HCT116 (cell line): ENCODE measurements at regions not wholly inside any gene's neighbourhood (a gene's known extent, or its start where the extent isn't known, plus 50 kb on each side); places are given as distances from the start of the nearest gene placed in this dataset.

ENCODE experiments used
- ATAC-seq: fragments of 200-7000 bp; cut with Tn5 transposase; 2 replicates; pipeline ENCODE4 v1.9.1; 2020; ENCODE audit warnings: mild to moderate bottlenecking, moderate library complexity
- BruUV-seq: library from RNA; stranded (reverse); fragments of 400-500 nt; replicated peaks from 2 replicates; lab custom pipeline; 2021; lab: Mats Ljungman, UMichigan
- CTCF ChIA-PET: fragments of 300-600 bp; sonication (Branson Sonifier 250); formaldehyde crosslinking; loops from one replicate; lab custom pipeline; 2021; ENCODE audit warnings: antibody characterized with exemption; lab: Charles Lee
- POLR2A ChIA-PET: fragments of 300-600, 350-600 bp; sonication (Branson Sonifier 250); formaldehyde crosslinking; loops from one replicate; lab custom pipeline; 2021; ENCODE audit warnings: antibody characterized with exemption; lab: Charles Lee
- RAD21 ChIA-PET, 2 experiments: fragments of 300-600 bp; sonication (Branson Sonifier 250); formaldehyde crosslinking; loops; one replicate each; lab custom pipeline; 2023; ENCODE audit warnings: low total read pairs in 2 of 2; ENCODE audit not compliant: uncharacterized antibody in 2 of 2, unreplicated experiment in 2 of 2, low non-redundant PET in 1 of 2; lab: Charles Lee
- DNase-seq: peaks from one replicate; pipeline ENCODE4 v3.0.0-alpha.2; 2010; ENCODE audit warnings: low read depth, low spot score
- H2AFZ ChIP-seq: fragments of 200-600 bp; shearing (Covaris generic), sonication (generic); 2 replicates; pipeline ENCODE4 v1.6.1; 2017; ENCODE audit warnings: low read depth, mixed run types, mixed read lengths, antibody characterized with exemption, low read length; ENCODE audit not compliant: poor library complexity, severe bottlenecking
- H3K27ac ChIP-seq: 2 replicates; pipeline ENCODE4 v1.5.1; 2012; ENCODE audit warnings: low read depth, low read length
- H3K27me3 ChIP-seq: fragments of 200-600 bp; sonication (generic); 2 replicates; pipeline ENCODE4 v1.6.1; 2016; ENCODE audit warnings: mixed run types, low read length, mixed read lengths; ENCODE audit not compliant: insufficient read depth
- H3K36me3 ChIP-seq, 2 experiments: fragments of 200-500 bp in 1 of 2; fragments of 200-600 bp in 1 of 2; sonication (Bioruptor generic) in 1 of 2; sonication (generic) in 1 of 2; 2 replicates each; pipeline versions ENCODE4 v1.5.1 to v1.6.1; 2014 to 2016; ENCODE audit warnings: low read length in 2 of 2, inconsistent platforms in 1 of 2, mixed read lengths in 1 of 2, mixed run types in 1 of 2; ENCODE audit not compliant: insufficient read depth in 2 of 2, control insufficient read depth in 1 of 2
- H3K4me1 ChIP-seq, 2 experiments: fragments of 200-600 bp in 1 of 2; sonication (generic) in 1 of 2; 2 replicates each; pipeline versions ENCODE4 v1.5.1 to v1.6.1; 2012 to 2017; ENCODE audit warnings: low read length in 2 of 2, inconsistent platforms in 1 of 2, mild to moderate bottlenecking in 1 of 2, mixed read lengths in 1 of 2, mixed run types in 1 of 2, moderate library complexity in 1 of 2; ENCODE audit not compliant: insufficient read depth in 2 of 2, control insufficient read depth in 1 of 2
- H3K4me2 ChIP-seq: fragments of 200-600 bp; sonication (generic); 2 replicates; pipeline ENCODE4 v1.6.1; 2017; ENCODE audit warnings: mixed run types, low read length, mixed read lengths
- H3K4me3 ChIP-seq, 2 experiments: fragments of 200-600 bp in 1 of 2; sonication (generic) in 1 of 2; replicated peaks in 1 of 2; 2 replicates each; pipeline ENCODE4 v1.5.1; 2011 to 2016; ENCODE audit warnings: low read length in 2 of 2, control low read depth in 1 of 2, low read depth in 1 of 2, mild to moderate bottlenecking in 1 of 2, mixed read lengths in 1 of 2, mixed run types in 1 of 2
- H3K79me2 ChIP-seq: fragments of 200-600 bp; sonication (generic); 2 replicates; pipeline ENCODE4 v1.6.1; 2017; ENCODE audit warnings: mild to moderate bottlenecking, mixed run types, low read length, moderate library complexity, mixed read lengths; ENCODE audit not compliant: insufficient read depth
- H3K9ac ChIP-seq: fragments of 200-600 bp; sonication (generic); 2 replicates; pipeline ENCODE4 v1.6.1; 2016; ENCODE audit warnings: low read length, mixed read lengths
- H3K9me2 ChIP-seq: fragments of 200-600 bp; sonication (generic), shearing (Covaris generic); 2 replicates; pipeline ENCODE4 v1.6.1; 2017; ENCODE audit warnings: mixed run types, mild to moderate bottlenecking, moderate library complexity; ENCODE audit not compliant: insufficient read depth
- H3K9me3 ChIP-seq, 2 experiments: fragments of 200-500 bp in 1 of 2; fragments of 200-600 bp in 1 of 2; sonication (Bioruptor generic) in 1 of 2; sonication (generic) in 1 of 2; 2 replicates each; pipeline ENCODE4 v1.6.1; 2014 to 2017; ENCODE audit warnings: low read length in 2 of 2, mixed read lengths in 2 of 2, inconsistent platforms in 1 of 2, low read depth in 1 of 2, mild to moderate bottlenecking in 1 of 2, mixed run types in 1 of 2, moderate library complexity in 1 of 2; ENCODE audit not compliant: control insufficient read depth in 1 of 2, insufficient read depth in 1 of 2
- H4K20me1 ChIP-seq: fragments of 200-600 bp; sonication (generic), shearing (Covaris generic); 2 replicates; pipeline ENCODE4 v1.6.1; 2017; ENCODE audit warnings: mixed run types, mild to moderate bottlenecking, moderate library complexity; ENCODE audit not compliant: insufficient read depth
- EGR1 ChIP-seq: IDR thresholded peaks from 2 replicates; pipeline ENCODE4 v1.6.1; 2012; ENCODE audit warnings: low read depth
- ELF1 ChIP-seq: IDR thresholded peaks from 2 replicates; pipeline ENCODE4 v1.6.1; 2012; ENCODE audit warnings: low read depth, borderline replicate concordance
- EZH2 ChIP-seq: fragments of 200-600 bp; sonication (generic); IDR thresholded peaks from 2 replicates; pipeline ENCODE4 v1.6.1; 2017; ENCODE audit warnings: antibody characterized with exemption, mixed run types
- POLR2A ChIP-seq: IDR thresholded peaks from 2 replicates; pipeline ENCODE4 v1.7.0; 2011; ENCODE audit warnings: borderline replicate concordance; ENCODE audit not compliant: insufficient read depth, insufficient read length; ENCODE audit errors: extremely low read depth
- POLR2AphosphoS5 ChIP-seq: IDR thresholded peaks from 2 replicates; pipeline ENCODE4 v1.6.1; 2011; ENCODE audit warnings: mild to moderate bottlenecking, low read depth, low read length, moderate library complexity
- RAD21 ChIP-seq: IDR thresholded peaks from 2 replicates; pipeline ENCODE4 v1.6.1; 2012; ENCODE audit warnings: low read depth, mild to moderate bottlenecking
- SIN3A ChIP-seq: IDR thresholded peaks from 2 replicates; pipeline ENCODE4 v1.6.1; 2012; ENCODE audit warnings: low read depth
- SRF ChIP-seq: IDR thresholded peaks from 2 replicates; pipeline ENCODE4 v1.6.1; 2012; ENCODE audit warnings: low read depth
- TCF7L2 ChIP-seq: IDR thresholded peaks from 2 replicates; pipeline ENCODE4 v1.7.0; 2011; ENCODE audit warnings: borderline replicate concordance, inconsistent platforms; ENCODE audit not compliant: insufficient read depth, insufficient read length; ENCODE audit errors: extremely low read depth
- YY1 ChIP-seq: IDR thresholded peaks from 2 replicates; pipeline ENCODE4 v1.6.1; 2011; ENCODE audit warnings: low read length, low read depth, moderate library complexity, mild to moderate bottlenecking; ENCODE audit not compliant: insufficient replicate concordance; ENCODE audit errors: extremely low read depth
- intact Hi-C: fragments of 100-400 bp; cut with micrococcal nuclease; formaldehyde crosslinking; loops from 2 replicates; pipeline ENCODE4 v1.10.0; 2022
- TF ChIP-seq, protein P1 (sequence below): IDR thresholded peaks from 2 replicates; pipeline ENCODE4 v1.6.1; 2011; ENCODE audit warnings: mild to moderate bottlenecking, low read length, moderate library complexity; ENCODE audit not compliant: insufficient replicate concordance; ENCODE audit errors: extremely low read depth
- TF ChIP-seq, protein P2 (sequence below): IDR thresholded peaks from 2 replicates; pipeline ENCODE4 v1.6.1; 2012

- H3K79me2 ChIP-seq = no peaks in the 10 kb centered on the region
- TF ChIP-seq YY1 (no peak), POLR2AphosphoS5 (no peak), SRF (no peak), EZH2 (no peak), TCF7L2 (no peak), ELF1 (no peak), SIN3A (no peak), EGR1 (no peak), POLR2A (no peak), RAD21 (no peak)
- TF ChIP-seq, protein P1, sequence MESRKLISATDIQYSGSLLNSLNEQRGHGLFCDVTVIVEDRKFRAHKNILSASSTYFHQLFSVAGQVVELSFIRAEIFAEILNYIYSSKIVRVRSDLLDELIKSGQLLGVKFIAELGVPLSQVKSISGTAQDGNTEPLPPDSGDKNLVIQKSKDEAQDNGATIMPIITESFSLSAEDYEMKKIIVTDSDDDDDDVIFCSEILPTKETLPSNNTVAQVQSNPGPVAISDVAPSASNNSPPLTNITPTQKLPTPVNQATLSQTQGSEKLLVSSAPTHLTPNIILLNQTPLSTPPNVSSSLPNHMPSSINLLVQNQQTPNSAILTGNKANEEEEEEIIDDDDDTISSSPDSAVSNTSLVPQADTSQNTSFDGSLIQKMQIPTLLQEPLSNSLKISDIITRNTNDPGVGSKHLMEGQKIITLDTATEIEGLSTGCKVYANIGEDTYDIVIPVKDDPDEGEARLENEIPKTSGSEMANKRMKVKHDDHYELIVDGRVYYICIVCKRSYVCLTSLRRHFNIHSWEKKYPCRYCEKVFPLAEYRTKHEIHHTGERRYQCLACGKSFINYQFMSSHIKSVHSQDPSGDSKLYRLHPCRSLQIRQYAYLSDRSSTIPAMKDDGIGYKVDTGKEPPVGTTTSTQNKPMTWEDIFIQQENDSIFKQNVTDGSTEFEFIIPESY = no peak
- TF ChIP-seq, protein P2, sequence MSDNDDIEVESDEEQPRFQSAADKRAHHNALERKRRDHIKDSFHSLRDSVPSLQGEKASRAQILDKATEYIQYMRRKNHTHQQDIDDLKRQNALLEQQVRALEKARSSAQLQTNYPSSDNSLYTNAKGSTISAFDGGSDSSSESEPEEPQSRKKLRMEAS = no peak
- intact Hi-C loops = no loop called here
- POLR2A ChIA-PET = no interaction called here
- no peaks in the 10 kb centered on the region for H4K20me1 ChIP-seq
- BruUV-seq = no TSS peak
- no peaks in the 10 kb centered on the region for H3K9me2 ChIP-seq
- ATAC-seq (no peak), DNase-seq (no peak)
- CTCF ChIA-PET = no interaction called here
- no peak overlapping the region for H3K4me2 ChIP-seq
- H2AFZ ChIP-seq = no peak overlapping the region
- no peaks in the 10 kb centered on the region for H3K9me3 ChIP-seq
- no peak overlapping the region for H3K9ac ChIP-seq
- no peak overlapping the region for H3K4me3 ChIP-seq
- no peaks in the 10 kb centered on the region for H3K27me3 ChIP-seq
- no peaks in the 10 kb centered on the region for H3K4me1 ChIP-seq
- H3K27ac ChIP-seq = no peak overlapping the region
- RAD21 ChIA-PET = no interaction called here
- H3K36me3 ChIP-seq = no peaks in the 10 kb centered on the region
Observed at GRCh38 chr6:21881969-21882465, 288.5 kb downstream of the SOX4 start.
